H9 (cell line): ENCODE measurements at regions not wholly inside any gene's neighbourhood (a gene's known extent, or its start where the extent isn't known, plus 50 kb on each side); places are given as distances from the start of the nearest gene placed in this dataset.

ENCODE experiments used
- DNase-seq: peaks from one replicate; pipeline ENCODE4 v3.0.0-alpha.2; 2017
- H2AFZ ChIP-seq: one replicate; pipeline ENCODE4 v1.6.1; 2013; ENCODE audit warnings: mild to moderate bottlenecking, low read length, control low read depth, moderate library complexity
- H2AK5ac ChIP-seq: 2 replicates; pipeline ENCODE4 v1.6.1; 2013; ENCODE audit warnings: low read length, control low read depth, mixed read lengths; ENCODE audit not compliant: insufficient read length
- H2BK120ac ChIP-seq: one replicate; pipeline ENCODE4 v1.6.1; 2013; ENCODE audit warnings: low read depth, mild to moderate bottlenecking, low read length, control low read depth, inconsistent platforms; ENCODE audit not compliant: poor library complexity, severe bottlenecking
- H2BK12ac ChIP-seq: 2 replicates; pipeline ENCODE4 v1.6.1; 2013; ENCODE audit warnings: low read length, control low read depth, mixed read lengths, low read depth; ENCODE audit not compliant: insufficient read length
- H2BK15ac ChIP-seq: 2 replicates; pipeline ENCODE4 v1.6.1; 2013; ENCODE audit warnings: low read depth, low read length, control low read depth
- H2BK20ac ChIP-seq: one replicate; pipeline ENCODE4 v1.6.1; 2013; ENCODE audit warnings: low read depth, mild to moderate bottlenecking, low read length, control low read depth, inconsistent platforms; ENCODE audit not compliant: poor library complexity, severe bottlenecking
- H2BK5ac ChIP-seq: 2 replicates; pipeline ENCODE4 v1.6.1; 2013; ENCODE audit warnings: low read length, control low read depth, mixed read lengths; ENCODE audit not compliant: insufficient read length
- H3K14ac ChIP-seq: 2 replicates; pipeline ENCODE4 v1.6.1; 2013; ENCODE audit warnings: low read length, control low read depth; ENCODE audit not compliant: insufficient read depth
- H3K18ac ChIP-seq: 2 replicates; pipeline ENCODE4 v1.6.1; 2013; ENCODE audit warnings: low read depth, mild to moderate bottlenecking, mixed read lengths, low read length, control low read depth; ENCODE audit not compliant: insufficient read length
- H3K23ac ChIP-seq: 2 replicates; pipeline ENCODE4 v1.6.1; 2013; ENCODE audit warnings: low read length, control low read depth, mixed read lengths, low read depth; ENCODE audit not compliant: insufficient read length
- H3K23me2 ChIP-seq: 2 replicates; pipeline ENCODE4 v1.6.1; 2013; ENCODE audit warnings: low read depth, mild to moderate bottlenecking, mixed read lengths, low read length, control low read depth; ENCODE audit not compliant: insufficient read length, poor library complexity, severe bottlenecking
- H3K27ac ChIP-seq: 2 replicates; pipeline ENCODE4 v1.5.1; 2013; ENCODE audit warnings: low read length, control low read depth, mixed read lengths, low read depth; ENCODE audit not compliant: insufficient read length
- H3K27me3 ChIP-seq: 2 replicates; pipeline ENCODE4 v1.6.1; 2013; ENCODE audit warnings: low read length, control low read depth, inconsistent platforms; ENCODE audit not compliant: insufficient read depth
- H3K4ac ChIP-seq: 2 replicates; pipeline ENCODE4 v1.6.1; 2013; ENCODE audit warnings: low read depth, mild to moderate bottlenecking, control low read depth, inconsistent platforms, low read length, moderate library complexity
- H3K4me1 ChIP-seq: 2 replicates; pipeline ENCODE4 v1.6.1; 2013; ENCODE audit warnings: low read length, control low read depth, inconsistent platforms; ENCODE audit not compliant: insufficient read depth
- H3K4me2 ChIP-seq: 2 replicates; pipeline ENCODE4 v1.6.1; 2013; ENCODE audit warnings: low read length, control low read depth, mixed read lengths; ENCODE audit not compliant: insufficient read length, insufficient read depth
- H3K56ac ChIP-seq: 2 replicates; pipeline ENCODE4 v1.6.1; 2013; ENCODE audit warnings: low read depth, mild to moderate bottlenecking, mixed read lengths, low read length, control low read depth; ENCODE audit not compliant: insufficient read length
- H3K79me1 ChIP-seq: 2 replicates; pipeline ENCODE4 v1.6.1; 2013; ENCODE audit warnings: low read depth, mild to moderate bottlenecking, moderate library complexity, low read length, control low read depth, inconsistent platforms; ENCODE audit not compliant: insufficient read depth, poor library complexity, severe bottlenecking
- H3K79me2 ChIP-seq: 2 replicates; pipeline ENCODE4 v1.6.1; 2013; ENCODE audit warnings: low read length, control low read depth, inconsistent platforms; ENCODE audit not compliant: insufficient read depth
- H3K9ac ChIP-seq: 2 replicates; pipeline ENCODE4 v1.6.1; 2013; ENCODE audit warnings: low read length, control low read depth, mixed read lengths; ENCODE audit not compliant: insufficient read length; ENCODE audit errors: extremely low read depth
- H3K9me3 ChIP-seq: one replicate; pipeline ENCODE4 v1.6.1; 2013; ENCODE audit warnings: low read depth, low read length, inconsistent platforms; ENCODE audit not compliant: control insufficient read depth
- H3T11ph ChIP-seq: one replicate; pipeline ENCODE4 v1.6.1; 2013; ENCODE audit warnings: mild to moderate bottlenecking, low read length, control low read depth, inconsistent platforms
- H4K20me1 ChIP-seq: one replicate; pipeline ENCODE4 v1.6.1; 2013; ENCODE audit not compliant: control insufficient read depth, insufficient read length, insufficient read depth
- H4K5ac ChIP-seq: 2 replicates; pipeline ENCODE4 v1.6.1; 2013; ENCODE audit warnings: low read depth, mild to moderate bottlenecking, mixed read lengths, low read length, control low read depth; ENCODE audit not compliant: insufficient read length
- H4K8ac ChIP-seq: replicated peaks from 2 replicates; pipeline ENCODE4 v1.6.1; 2013; ENCODE audit warnings: low read length, control low read depth, mixed read lengths, low read depth; ENCODE audit not compliant: insufficient read length
- H4K91ac ChIP-seq: 2 replicates; pipeline ENCODE4 v1.6.1; 2013; ENCODE audit warnings: low read depth, mild to moderate bottlenecking, moderate library complexity, mixed read lengths, low read length, control low read depth; ENCODE audit not compliant: insufficient read length
- H3K27ac Mint-ChIP-seq, 3 experiments: 2 replicates in 2 of 3; 3 replicates in 1 of 3; pipeline ENCODE4 v1.8.0; 2020 to 2021; ENCODE audit warnings: mixed read lengths in 3 of 3, mild to moderate bottlenecking in 1 of 3, moderate library complexity in 1 of 3
- H3K27me3 Mint-ChIP-seq: 2 replicates; pipeline ENCODE4 v1.8.0; 2021; ENCODE audit warnings: low read depth, mild to moderate bottlenecking, moderate library complexity, mixed read lengths
- H3K36me3 Mint-ChIP-seq, 3 experiments: 2 replicates in 2 of 3; 3 replicates in 1 of 3; pipeline ENCODE4 v1.8.0; 2020 to 2021; ENCODE audit warnings: low read depth in 3 of 3, mixed read lengths in 3 of 3; ENCODE audit not compliant: insufficient read depth in 1 of 3
- H3K4me1 Mint-ChIP-seq, 2 experiments: 2 replicates each; pipeline ENCODE4 v1.8.0; 2020; ENCODE audit warnings: mixed read lengths in 2 of 2
- H3K4me3 Mint-ChIP-seq, 2 experiments: 2 replicates in 1 of 2; 3 replicates in 1 of 2; pipeline ENCODE4 v1.8.0; 2020 to 2021; ENCODE audit warnings: mild to moderate bottlenecking in 2 of 2, mixed read lengths in 2 of 2, moderate library complexity in 1 of 2
- H3K9me3 Mint-ChIP-seq, 2 experiments: 2 replicates in 1 of 2; 3 replicates in 1 of 2; pipeline ENCODE4 v1.8.0; 2020; ENCODE audit warnings: mild to moderate bottlenecking in 2 of 2, mixed read lengths in 2 of 2, moderate library complexity in 1 of 2
- WGBS: extraction: QIAGEN DNeasy Blood & Tissue Kit; methylation state at CpG from one replicate; pipeline ENCODE4 v1.1.7; 2013; ENCODE audit warnings: missing lambda C conversion rate, low lambda C conversion rate, mixed read lengths; ENCODE audit not compliant: insufficient read length; ENCODE audit errors: extremely low coverage; 5-methylcytosine and 5-hydroxymethylcytosine counted together
- TF ChIP-seq, protein P1 (sequence below): fragments of 200-600 bp; sonication (generic); conservative IDR thresholded peaks from 3 replicates; pipeline ENCODE4 v1.8.0; 2021; ENCODE audit warnings: antibody characterized with exemption, mild to moderate bottlenecking

GRCh38 chr7:22559829-22560489 is 60.0 kb upstream of the STEAP1B start:
- H3K79me1 ChIP-seq, result no peaks in the 10 kb centered on the region
- peaks cover 1% of the 10 kb centered on the region; the same call in 1 of the 2 replicates for H3K27me3 Mint-ChIP-seq
- no peak overlapping the region for H3K4ac ChIP-seq
- no peak overlapping the region for H2BK120ac ChIP-seq
- no peak overlapping the region for H2BK15ac ChIP-seq
- no peaks in the 10 kb centered on the region for H3K9me3 Mint-ChIP-seq
- H4K20me1 ChIP-seq, result no peaks in the 10 kb centered on the region
- no peak overlapping the region for H3T11ph ChIP-seq
- H2AFZ ChIP-seq, result no peak overlapping the region
- H3K79me2 ChIP-seq, result no peaks in the 10 kb centered on the region
- H2BK20ac ChIP-seq, result no peak overlapping the region
- H3K4me1 Mint-ChIP-seq, result peaks cover 55 to 60% of the 10 kb centered on the region in 2 experiments
- no peak overlapping the region for H2AK5ac ChIP-seq
- H3K23me2 ChIP-seq, result no peaks in the 10 kb centered on the region
- H3K14ac ChIP-seq, result no peak overlapping the region
- H3K18ac ChIP-seq, result no peak overlapping the region
- TF ChIP-seq, protein P1, sequence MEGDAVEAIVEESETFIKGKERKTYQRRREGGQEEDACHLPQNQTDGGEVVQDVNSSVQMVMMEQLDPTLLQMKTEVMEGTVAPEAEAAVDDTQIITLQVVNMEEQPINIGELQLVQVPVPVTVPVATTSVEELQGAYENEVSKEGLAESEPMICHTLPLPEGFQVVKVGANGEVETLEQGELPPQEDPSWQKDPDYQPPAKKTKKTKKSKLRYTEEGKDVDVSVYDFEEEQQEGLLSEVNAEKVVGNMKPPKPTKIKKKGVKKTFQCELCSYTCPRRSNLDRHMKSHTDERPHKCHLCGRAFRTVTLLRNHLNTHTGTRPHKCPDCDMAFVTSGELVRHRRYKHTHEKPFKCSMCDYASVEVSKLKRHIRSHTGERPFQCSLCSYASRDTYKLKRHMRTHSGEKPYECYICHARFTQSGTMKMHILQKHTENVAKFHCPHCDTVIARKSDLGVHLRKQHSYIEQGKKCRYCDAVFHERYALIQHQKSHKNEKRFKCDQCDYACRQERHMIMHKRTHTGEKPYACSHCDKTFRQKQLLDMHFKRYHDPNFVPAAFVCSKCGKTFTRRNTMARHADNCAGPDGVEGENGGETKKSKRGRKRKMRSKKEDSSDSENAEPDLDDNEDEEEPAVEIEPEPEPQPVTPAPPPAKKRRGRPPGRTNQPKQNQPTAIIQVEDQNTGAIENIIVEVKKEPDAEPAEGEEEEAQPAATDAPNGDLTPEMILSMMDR, result peak; percentile 98
- peak; percentile 82 for DNase-seq
- peaks cover 18% of the 10 kb centered on the region for H3K4me1 ChIP-seq
- H3K9me3 ChIP-seq, result no peaks in the 10 kb centered on the region
- no peak overlapping the region; a peak in 2 of 5 replicates for H3K4me3 Mint-ChIP-seq
- H2BK5ac ChIP-seq, result no peak overlapping the region
- no peaks in the 10 kb centered on the region; a peak in 1 of 7 replicates for H3K36me3 Mint-ChIP-seq
- H2BK12ac ChIP-seq, result no peak overlapping the region
- no peak overlapping the region for H3K27ac ChIP-seq
- no CpG with 5 or more reads among the region's 13 CpGs for WGBS
- no peak overlapping the region for H4K91ac ChIP-seq
- H3K56ac ChIP-seq, result no peak overlapping the region
- H4K5ac ChIP-seq, result no peak overlapping the region
- no peak overlapping the region for H3K4me2 ChIP-seq
- no peak overlapping the region for H4K8ac ChIP-seq
- H3K9ac ChIP-seq, result no peak overlapping the region
- no peaks in the 10 kb centered on the region for H3K27me3 ChIP-seq
- no peak overlapping the region for H3K23ac ChIP-seq
- peak overlapping the region in 2 of 3 experiments; percentile 65 to 84; a peak in 3 of 7 replicates for H3K27ac Mint-ChIP-seq
